IPS-NIHi7 (cell line): ENCODE measurements at regions not wholly inside any gene's neighbourhood (a gene's known extent, or its start where the extent isn't known, plus 50 kb on each side); places are given as distances from the start of the nearest gene placed in this dataset.

Source experiments
- DNase-seq: peaks from one replicate; pipeline ENCODE4 v3.0.0; 2012; ENCODE audit warnings: mixed read lengths; ENCODE audit errors: extremely low spot score

DNA sequence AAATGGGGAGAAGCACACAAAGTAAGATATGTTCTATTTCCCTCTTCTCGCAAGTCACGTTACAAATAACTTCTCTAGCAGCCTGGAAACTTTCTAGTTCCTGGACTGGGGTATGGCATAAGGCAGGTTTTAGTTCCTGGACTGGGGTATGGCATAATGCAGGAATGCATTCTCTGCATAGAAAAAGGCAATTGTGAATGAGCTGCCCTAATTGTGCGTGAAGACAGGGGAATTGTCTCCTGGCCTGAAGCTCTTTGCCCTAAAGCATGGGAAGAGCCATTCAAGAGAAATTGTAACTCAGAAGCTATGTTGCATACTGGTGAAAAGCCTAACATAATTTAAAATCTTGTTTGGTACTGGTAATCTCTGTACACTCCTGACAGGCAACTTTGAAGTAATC lies 54.3 kb upstream of the CBLB start:
- no peak for DNase-seq

DNA sequence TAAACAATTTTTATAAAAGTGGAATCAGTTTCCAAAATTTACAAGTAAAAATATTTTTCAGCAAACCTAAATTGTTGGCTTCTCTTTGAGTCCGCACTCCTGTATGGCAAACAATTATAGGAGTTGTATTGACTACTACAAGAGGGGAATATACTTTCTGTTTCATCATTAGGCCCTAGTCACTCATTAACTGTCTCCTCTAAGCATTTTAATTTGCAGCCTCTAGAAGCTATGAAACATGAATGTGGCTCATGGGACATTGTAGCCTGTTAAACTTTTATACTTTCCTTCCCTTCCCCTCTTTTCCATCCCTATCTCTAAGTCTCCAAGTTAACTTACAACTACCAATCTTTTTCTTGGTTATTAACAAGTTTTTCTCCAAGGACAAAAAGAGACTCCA lies 58.9 kb upstream of the CBLB start:
- no peak for DNase-seq

DNA sequence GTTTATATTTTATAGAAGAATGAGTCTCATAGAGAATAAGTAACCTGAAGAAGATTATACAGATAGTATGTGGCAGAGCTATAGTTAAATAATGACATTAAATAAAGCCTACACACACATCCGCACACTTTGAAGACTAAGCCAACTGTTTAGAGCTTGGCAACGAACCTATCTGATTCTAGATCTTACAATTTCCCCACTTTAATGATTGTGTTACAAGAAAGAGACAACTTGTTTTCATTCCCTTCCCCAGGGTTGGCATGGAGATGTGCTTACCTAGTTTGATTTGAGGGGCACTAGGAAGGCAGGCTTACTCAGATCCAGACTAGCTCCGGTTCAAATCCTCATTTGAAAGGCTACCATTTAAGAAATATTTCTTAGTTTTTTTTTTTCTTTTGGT lies 61.9 kb upstream of the CBLB start:
- DNase-seq, result no peak

DNA sequence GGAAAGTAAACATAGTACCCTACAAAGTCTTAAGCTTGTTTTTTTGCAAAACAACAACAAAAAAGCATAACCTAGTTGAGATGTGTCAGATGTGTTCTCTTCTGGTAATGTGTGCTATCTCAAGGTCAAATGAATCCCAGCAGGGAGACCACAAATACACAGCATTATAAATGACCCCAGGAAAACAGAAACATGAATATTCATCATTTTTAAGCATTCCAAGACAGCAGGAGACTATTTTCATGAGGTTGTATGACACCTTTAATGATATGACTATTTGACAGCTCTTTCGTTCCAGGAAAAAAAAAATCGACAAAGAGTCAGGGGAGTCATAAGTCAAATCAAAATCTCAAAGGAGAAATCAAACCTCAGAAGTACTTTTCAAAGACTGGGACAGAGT lies 62.7 kb upstream of the CBLB start:
- no peak for DNase-seq

DNA sequence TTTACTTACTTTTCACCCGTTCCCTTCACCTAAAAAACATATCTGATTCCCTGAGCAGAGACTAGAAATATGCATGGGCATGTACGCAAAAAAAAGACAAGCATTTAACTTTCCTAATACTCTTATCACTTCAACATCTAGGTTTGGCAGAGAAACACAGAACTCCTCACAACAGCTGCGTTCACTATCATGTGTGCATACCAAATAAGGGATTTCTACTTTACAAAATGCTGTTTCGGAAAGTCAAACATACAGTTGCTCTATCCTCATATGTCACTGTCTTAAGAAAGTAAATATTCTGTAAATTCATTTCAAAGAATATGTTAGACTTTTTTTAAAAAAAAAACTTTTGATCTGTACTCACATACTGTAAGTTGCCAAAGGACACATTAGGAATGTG lies 65.1 kb upstream of the CBLB start:
- no peak for DNase-seq

DNA sequence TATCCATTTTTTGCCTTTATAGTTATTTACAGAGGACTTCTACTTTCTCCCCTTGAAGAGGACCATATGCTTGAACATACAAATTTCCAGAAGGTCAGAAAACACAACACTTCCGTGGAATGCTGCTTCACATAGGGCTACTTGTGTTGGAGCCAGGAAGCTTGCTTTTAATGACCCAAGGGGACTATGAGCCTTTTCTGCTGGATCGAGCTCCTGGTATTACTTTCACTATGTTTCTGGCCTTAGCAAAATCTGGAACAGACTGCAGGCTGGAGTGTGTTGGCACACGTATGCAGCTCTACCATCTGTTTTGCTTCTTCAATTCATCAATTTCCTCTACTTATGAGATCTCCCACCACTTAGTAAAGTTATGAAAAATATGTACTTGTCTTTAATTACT lies 69.3 kb upstream of the CBLB start:
- DNase-seq, result no peak

DNA sequence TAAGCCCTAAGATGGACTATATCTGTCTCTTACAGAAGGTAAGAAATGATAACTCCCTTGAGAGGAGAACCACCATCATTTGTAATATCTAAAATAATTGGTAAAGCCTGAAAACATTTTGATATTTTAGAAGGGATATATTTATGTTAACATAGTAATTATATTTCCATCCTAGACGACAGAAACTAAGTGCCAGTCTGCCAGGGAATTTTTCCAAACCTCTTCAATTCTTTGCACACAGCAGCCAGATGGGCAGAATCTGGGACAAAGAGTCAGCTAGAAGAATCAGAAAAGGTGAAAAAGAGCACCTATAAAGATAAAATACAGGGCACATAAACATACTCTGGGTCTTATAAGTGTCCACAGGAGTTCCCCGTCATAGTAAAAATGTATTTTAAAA lies 70.0 kb upstream of the CBLB start:
- DNase-seq, result no peak

DNA sequence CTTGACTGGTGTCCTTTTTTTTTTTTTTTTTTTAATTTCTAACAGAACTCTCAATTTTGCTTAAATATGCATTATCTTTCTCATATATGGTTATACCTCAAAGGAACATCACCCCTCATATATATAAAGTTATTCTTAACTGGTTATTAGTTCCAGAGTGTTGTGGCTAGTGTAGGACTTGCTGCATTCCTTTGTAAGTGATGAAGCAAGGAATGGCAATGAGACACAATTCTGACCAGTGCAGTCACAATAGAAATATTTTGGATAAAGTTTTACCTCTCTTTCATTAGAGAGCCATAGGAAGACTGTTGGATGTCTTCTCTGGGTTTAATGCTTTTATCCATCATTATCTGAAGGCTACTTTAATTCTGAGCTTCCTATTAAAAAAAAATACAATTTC lies 75.5 kb upstream of the CBLB start:
- no peak for DNase-seq

DNA sequence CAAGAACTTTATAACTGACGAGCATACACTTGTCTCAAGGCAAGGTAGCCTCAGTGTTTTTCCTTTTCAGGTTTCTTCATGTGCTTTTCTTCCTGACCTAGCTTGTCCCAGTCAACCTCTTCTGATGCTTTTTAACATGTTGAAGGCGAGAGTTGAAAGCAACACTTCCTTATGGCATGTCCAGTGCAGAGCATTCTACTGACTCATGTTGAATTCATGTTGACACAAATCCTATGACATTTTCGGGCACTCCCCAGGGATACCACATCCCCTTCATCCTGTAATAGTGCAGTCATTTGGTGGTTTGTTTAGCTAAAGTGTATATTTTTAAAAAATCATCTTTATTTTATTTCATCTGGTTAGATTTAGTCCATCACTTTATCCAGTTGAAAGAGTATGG lies 75.9 kb upstream of the CBLB start:
- no peak for DNase-seq

DNA sequence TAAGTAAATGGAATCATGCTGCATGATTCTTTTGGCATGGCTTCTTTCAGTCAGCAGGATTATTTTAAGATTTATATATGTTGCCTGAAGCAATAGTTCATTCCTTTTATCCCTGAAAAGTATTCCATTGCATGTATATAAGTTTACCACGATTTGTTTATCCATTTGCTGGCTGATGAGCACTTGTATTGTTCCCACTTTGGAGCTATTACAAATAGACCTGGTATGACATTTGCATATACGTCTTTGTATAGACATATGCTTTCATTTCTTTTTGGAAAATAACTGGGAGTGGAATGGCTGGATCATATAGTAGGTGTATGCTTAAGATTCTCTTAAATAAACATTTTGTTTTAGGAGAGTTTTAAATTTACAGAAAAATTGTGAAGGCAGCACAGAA lies 79.3 kb upstream of the CBLB start:
- DNase-seq, result no peak

DNA sequence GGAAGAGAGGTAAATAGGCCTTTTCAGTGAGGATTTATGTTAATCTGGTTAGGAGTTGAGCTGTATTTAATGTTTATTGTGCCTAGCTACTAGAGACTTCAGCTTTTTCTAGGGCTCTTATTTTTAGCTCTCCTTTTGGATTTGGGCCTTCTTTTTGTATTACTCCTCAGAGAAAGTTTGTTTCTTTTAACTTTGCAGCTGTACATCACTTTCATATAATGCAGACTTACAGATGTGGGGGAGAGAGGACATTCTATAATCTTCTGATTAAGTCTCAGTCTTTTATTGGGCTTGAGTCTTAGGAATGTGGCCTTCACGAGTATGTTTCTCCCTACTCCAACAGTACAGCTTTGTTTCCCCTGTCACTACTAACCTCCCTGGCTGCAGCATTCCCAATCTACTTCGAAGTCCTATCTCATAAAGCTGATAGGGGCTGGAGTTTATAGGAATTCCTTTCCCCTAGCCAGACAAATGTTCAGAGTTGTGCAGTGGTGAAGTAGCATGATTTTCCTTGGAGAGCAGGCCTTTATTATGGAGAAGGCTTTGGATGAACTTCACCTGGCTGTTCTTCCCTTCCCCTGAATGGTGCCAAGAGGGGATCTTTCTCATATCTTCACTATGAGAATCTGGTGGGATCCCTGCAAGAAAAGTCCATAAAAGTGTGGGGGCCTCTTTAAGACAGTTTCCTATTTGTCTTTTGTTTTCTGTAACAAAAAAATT lies 82.2 kb upstream of the CBLB start:
- DNase-seq, result no peak

DNA sequence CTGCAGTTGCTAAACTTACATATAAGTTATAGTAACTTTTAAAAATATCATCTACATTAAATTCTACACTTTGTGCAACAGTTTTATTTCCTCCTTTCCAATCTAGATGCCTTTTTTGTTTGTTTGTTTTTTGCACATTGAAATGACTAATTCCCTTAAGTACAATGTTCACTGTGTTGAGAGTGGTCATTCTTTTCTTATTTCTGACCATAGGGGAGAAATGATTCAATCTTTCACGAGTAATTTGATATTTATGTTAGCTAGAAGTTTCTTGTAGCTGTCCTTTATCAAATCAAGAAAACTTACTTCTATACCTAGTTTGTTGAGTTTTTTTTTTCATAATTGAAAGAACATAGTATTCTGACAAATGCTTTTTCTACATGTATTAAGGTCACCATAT lies 85.0 kb upstream of the CBLB start:
- no peak for DNase-seq

DNA sequence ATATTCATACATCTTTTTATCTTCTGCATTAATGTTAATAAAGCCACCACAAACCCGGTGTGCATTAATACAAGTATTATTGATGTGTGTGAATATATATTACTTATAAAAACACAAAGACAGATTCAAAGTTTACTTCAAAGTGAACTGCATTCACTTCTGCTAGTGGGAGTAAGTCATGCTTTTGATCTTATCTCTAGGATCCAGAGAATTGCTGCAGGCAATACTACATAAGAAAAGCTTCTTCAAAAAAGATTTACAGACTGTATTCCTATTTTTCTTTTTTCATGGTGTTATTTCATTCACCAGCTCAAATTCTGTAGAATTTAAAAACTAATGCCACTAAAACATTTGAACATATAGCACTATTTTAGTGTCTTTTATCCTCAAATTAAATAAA lies 87.5 kb upstream of the CBLB start:
- no peak for DNase-seq

DNA sequence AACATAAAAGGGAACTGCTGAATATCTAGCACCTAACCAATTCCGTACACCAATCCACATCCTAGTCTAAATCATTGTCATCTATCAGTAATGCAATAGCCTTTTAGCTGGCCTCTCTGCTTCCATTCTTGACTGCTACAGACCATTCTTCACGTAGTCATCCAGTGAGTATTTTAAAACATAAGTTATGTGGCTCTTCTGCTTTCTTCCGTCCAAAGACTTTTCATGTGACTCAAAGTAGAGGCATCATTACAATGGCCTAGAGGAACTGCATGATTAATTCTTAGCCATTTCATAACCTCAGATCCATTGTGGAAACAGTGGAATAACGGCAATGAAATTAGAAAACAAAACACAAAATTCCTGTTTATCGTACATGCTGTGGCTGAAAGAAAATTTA lies 88.9 kb upstream of the CBLB start:
- DNase-seq, result no peak

DNA sequence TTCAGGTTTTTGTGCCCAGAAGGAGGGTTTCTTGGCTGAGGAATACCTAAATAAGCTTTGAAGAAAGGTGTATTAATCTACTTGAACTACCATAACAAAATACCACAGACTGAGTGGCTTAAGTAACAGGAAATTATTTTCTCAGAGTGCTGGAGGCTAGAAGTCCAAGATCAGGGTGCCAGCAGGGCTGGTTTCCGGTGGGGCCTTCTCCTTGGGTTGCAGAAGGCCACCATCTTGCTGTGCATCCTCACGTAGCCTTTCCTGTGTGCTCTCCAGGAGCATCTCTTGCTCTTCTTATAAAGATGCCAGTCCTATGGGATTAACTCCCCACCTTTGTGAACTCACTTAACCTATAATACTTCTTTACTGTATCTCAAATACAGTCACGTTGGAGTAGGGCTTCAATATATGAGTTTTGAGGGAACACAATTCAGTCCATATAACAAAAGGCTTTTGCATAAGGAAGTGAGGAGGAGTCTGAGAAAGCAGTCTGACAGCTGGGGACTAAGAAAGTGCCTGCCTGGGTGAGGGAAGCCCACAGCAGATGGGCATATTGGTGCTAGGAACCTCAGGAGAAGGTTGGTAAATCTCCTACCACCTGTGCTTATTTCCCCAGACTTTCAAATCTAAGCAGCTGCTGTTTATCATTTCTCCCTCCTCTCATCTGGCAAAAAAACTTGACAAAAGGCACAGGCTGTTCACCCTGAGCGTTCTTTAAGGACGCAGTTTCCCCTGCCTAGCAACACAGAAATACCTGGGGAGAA lies 89.6 kb upstream of the CBLB start:
- DNase-seq, result no peak

DNA sequence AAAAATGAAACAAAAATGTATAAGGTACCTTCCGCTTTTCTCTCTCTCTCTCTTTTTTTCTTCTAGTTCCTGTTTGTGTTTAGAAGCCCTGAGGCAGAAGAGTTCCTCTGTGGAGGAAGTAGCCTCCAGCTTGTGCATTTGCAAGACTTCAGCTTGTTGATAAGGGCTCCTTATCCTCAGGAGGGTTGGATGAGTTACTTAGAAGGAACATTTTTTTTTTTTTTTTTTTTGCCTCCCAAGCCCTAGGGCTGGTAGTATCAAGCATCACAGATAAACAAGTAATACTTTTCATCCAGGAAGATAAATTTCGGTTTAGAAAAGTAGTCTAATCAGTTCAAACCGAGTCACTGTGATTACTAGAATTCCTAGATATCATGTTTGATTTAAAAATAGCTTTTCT lies 91.0 kb upstream of the CBLB start:
- no peak for DNase-seq

DNA sequence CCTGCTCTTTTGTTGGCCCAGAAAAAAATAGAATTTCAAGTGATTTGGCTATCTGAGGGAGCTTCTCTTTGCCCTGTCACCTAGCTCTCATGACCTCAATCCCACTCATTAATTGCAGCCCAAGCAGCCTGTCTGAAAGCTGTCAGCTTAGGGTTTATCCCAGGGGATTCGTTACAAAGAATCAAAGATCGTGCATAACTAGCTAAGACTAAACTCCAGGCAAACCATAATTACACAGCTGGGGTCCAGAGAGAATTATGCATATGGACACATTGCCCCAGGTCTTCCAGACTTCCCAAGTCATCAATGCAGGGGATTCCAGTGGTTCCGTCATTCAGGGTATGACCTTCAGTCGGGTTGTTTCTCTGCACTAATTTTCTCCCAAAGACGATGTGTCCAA lies 91.6 kb upstream of the CBLB start:
- no peak for DNase-seq

DNA sequence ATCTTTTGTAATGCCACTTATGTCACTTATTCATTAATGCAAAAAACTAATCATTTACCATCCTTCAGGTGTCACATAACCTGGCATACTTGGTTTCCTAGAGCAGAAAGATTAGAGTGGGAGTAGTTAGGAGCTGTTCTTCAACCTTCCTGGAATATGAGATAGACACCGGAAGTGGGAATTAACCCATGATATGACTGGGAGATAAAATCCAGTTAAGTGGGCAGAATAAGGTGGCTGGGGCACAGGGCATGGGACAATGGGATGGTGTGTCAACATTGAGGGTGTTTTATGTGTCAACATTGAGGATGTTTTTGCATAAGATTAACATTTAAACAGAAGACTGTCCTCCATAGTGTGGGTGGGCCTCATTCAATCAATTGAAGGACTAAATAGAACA lies 94.3 kb upstream of the CBLB start:
- DNase-seq, result no peak

DNA sequence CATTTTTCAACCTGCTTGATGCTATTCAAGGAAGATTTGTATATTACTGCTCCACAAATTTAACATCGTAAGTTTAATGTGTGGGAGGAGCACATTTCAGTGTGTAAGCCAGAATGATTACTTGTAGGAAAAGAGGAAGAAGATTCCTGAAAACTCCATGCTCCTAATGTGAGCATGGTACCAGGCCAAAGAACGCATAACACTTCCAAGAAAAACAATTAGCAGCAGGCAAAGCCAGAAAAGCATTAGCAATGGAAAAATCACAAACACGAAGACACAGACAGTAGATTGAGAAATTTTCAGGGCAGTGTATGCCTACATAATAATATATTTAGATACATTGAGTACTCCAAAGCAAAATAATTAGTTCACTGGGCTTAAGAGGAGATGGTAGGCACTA lies 96.6 kb upstream of the CBLB start:
- no peak for DNase-seq

DNA sequence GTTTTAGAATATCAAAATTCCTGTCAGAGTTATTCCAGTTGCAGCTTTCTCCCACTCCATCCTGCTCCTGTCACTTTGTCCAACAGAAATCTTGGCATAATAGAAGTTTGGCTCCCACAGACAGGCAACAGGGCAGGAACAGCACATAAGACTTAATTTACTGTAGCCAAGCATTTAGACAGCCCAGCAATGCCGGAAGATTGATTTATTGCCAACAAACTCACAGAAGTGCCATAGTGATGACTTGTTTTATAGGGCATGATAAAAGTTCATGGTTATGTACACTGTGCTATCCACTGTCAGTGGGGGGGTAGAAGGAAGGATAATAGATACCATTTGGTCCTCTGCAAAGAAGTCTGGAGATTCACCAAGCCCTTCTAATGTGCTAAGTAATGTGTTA lies 98.3 kb upstream of the CBLB start:
- DNase-seq, result no peak

DNA sequence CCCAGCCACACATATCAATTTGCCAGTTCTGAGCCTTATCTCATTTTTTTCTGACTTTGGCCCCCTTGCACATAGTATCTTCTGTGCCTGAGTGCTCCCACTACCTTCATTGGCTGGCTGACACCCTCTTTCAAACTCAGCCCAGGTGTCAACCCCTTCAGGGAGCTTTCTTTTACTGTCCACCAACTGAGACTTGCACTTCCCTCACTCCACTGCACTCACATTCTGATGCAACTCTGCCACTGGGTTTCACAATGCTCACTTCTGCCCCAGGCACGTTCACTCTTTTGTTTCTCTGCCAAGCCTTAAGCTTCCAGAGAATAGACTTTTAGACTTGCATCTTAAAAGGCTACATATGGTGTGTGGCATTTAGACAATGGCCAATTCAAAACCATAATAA lies 101.5 kb upstream of the CBLB start:
- no peak for DNase-seq

DNA sequence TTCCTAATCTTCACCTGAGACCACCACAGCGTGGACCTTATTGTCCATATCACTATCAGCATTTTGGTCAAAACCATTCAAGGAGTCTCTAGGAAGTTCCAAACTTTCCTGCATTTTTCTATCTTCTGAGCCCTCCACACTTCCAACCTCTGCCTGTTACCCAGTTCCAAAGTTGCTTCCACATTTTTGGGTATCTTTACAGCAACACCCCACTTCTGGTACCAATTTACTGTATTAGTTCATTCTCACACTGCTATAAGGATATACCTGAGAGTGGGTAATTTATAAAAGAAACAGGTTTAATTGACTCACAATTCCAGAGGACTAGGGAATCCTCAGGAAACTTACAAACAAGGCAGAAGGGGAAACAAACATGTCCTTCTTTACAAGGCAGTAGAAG lies 103.3 kb upstream of the CBLB start:
- DNase-seq, result no peak

DNA sequence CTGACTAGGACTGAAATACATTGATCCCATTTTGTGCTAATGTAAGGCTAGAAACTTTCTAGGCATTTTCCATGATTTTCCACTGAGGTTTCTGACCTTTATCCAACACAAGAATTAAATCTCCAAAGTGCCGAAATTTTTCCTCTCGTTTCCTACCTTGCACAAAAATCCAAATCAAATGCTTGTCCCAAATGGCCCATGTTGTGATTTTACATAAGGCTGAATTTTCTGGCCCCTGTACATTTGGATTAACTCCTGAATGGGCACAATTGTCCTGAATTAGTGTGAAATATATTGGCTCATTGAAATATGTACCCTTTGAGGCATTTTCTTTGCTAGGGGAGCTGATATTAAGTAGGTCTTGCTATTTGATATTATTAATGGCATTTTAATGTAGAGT lies 105.6 kb upstream of the CBLB start:
- DNase-seq, result no peak

DNA sequence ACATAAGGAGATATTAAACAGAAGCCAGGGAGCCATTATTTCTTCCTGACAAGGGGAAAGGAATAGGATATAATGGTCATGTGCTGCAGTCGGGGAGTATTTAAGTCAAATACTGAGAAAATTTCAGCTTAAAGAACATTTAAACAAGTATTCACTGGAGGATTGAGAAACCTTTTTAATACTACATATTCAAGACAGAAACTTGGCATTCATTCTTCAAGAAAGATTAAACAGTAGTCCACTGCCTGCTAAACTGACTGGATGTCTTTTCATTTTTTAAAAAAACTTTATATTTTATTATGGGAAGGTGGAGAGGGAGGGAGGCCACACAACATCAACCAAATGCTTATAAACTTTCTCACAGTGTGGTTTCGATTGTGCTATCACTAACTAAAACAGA lies 107.4 kb upstream of the CBLB start:
- DNase-seq, result no peak
